ENCODE measurements at regions not wholly inside any gene's neighbourhood (a gene's known extent, or its start where the extent isn't known, plus 50 kb on each side); places are given as distances from the start of the nearest gene placed in this dataset.

DNA sequence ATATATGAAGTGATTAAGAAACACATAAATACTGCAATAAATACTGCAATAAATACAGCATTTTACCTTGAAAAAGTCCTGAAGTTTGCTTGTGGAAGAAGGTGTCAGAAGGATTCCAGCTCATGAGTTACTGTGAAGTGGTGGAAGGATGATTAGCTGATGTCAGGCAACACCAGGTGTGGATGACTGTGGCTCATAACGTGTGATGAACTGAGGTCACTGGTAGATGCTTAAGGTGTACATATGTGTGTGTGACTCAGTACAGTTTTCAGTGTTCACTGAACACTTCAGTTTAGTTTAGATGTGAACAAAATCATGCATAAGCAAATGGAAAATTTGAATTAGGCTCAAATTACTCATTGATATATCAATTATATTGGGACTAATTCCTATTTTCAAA is 1045.0 kb downstream of the NTRK3 start:
- no peaks in the 10 kb centered on the region for H3K4me1 ChIP-seq
- ATAC-seq, result no peak
- 44 to 72% methylated on average over 1 of the region's 1 CpG for WGBS, 2 donors (ENCODE audit: low coverage in 1 of 2)
- no peak overlapping the region for H3K4me3 ChIP-seq
- no peaks in the 10 kb centered on the region for H3K36me3 ChIP-seq
- no peaks in the 10 kb centered on the region for H3K9me3 ChIP-seq
- no peaks in the 10 kb centered on the region for H3K27me3 ChIP-seq
- no peak for TF ChIP-seq EP300 (IDR thresholded peaks at IDR 0.05)
- no peak for TF ChIP-seq POLR2AphosphoS5 (IDR thresholded peaks at IDR 0.05)
- no peak for TF ChIP-seq CTCF (IDR thresholded peaks at IDR 0.05)
- TF ChIP-seq POLR2A (IDR thresholded peaks at IDR 0.05), result no peak
- H3K27ac ChIP-seq, result no peak overlapping the region

DNA sequence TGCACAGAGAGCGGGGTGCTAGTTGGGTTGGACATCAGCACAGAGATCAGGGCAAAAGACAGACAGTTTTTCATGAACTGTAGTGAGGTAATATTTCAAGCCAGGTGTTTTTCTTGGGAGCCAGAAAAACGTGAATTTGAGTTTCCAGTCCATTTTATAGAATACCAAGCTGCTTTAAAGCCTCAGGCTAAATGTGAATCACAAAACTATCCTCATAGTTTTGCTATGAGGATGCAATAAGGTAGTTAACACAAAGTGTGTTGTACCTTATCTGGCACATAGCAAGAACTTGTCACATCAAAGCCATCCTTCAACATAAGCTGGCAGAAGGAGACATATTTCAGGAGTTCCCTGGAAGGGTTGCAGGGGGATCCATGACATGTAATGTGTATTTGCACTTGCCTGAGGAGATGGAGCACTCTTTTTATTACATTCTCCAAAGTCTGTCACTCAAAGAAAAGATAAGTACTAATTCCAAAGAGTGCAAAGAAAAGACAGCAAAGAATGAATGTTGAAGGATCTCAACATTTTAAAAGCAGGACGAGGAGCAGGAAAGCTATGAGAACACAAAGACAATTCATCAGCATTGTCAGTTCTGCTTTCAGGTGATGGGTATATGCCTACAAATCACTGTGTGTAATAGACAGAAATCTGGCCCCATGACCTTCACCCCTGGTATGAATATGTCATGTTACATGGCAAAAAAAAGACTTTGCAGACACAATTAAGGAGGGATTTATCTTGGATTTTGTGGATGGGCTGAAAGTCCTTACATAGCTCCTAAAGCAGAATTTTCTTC is 1046.4 kb downstream of the NTRK3 start:
- WGBS, 2 donors (ENCODE audit: low coverage in 1 of 2), result 40 to 62% methylated on average over 2 to 3 of the region's 3 CpGs
- ATAC-seq, result no peak
- Histone ChIP-seq H3K36me3 (no peaks in the 10 kb centered on the region), H3K9me3 (no peaks in the 10 kb centered on the region), H3K4me1 (no peaks in the 10 kb centered on the region), H3K27ac (no peak overlapping the region), H3K27me3 (no peaks in the 10 kb centered on the region), H3K4me3 (no peak overlapping the region)
- TF ChIP-seq POLR2A (IDR thresholded peaks at IDR 0.05), result no peak
- TF ChIP-seq CTCF (IDR thresholded peaks at IDR 0.05), result no peak
- no peak for TF ChIP-seq EP300 (IDR thresholded peaks at IDR 0.05)
- no peak for TF ChIP-seq POLR2AphosphoS5 (IDR thresholded peaks at IDR 0.05)

DNA sequence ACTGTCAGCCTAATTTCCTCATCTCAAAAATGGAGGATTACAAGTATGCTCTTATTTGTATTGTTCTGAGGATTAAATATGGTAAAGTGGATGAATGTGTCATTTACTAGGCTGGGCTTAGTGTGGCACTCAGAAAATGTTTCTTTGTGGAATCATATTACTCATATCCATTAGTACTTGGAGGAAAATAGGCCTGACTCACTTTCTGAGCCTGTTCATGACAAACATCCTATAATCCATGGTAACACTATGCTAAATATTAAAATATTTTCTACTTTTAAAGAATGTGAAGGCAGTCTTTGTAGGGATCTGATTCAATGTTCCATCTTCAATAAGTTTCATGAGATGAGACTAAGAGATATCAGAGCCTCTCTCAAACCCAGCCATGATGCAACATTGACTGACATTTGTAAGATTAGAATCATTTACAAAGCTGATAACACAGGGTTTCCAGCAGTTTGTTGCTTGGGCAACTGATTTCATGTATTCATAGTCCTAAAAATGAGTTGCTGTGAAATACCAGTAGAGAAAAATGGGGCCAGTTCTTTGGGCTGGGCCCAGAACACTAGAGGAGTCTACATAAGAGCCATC is 1048.5 kb downstream of the NTRK3 start:
- no peak for ATAC-seq
- Histone ChIP-seq H3K9me3 (no peaks in the 10 kb centered on the region), H3K27ac (no peak overlapping the region), H3K36me3 (no peaks in the 10 kb centered on the region), H3K27me3 (no peaks in the 10 kb centered on the region), H3K4me1 (no peaks in the 10 kb centered on the region), H3K4me3 (no peak overlapping the region)
- TF ChIP-seq POLR2A (IDR thresholded peaks at IDR 0.05) (no peak), EP300 (IDR thresholded peaks at IDR 0.05) (no peak), CTCF (IDR thresholded peaks at IDR 0.05) (no peak), POLR2AphosphoS5 (IDR thresholded peaks at IDR 0.05) (no peak)

DNA sequence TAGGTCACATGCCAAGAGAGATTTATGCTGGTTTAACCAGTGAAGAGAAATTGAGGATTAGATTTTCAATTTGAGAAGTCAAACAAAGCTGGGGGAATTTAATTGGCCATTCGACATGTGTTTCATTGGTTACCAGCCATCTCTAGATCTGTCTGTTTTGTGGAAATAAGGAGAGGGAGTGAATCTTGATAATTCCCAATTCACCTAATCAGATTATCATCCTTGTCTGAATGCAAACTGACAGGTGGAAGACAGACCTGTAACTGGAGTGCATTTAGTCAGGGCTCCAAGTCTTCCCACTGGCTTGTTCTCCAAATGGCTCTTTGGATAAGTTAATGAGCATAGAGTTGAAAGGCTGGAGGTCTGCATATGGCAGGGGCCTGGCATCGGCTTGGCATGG is 1049.3 kb downstream of the NTRK3 start:
- H3K27me3 ChIP-seq, result no peaks in the 10 kb centered on the region
- TF ChIP-seq EP300 (IDR thresholded peaks at IDR 0.05), result no peak
- no peak for TF ChIP-seq CTCF (IDR thresholded peaks at IDR 0.05)
- no peak for TF ChIP-seq POLR2A (IDR thresholded peaks at IDR 0.05)
- TF ChIP-seq POLR2AphosphoS5 (IDR thresholded peaks at IDR 0.05), result no peak
- no peaks in the 10 kb centered on the region for H3K36me3 ChIP-seq
- no peak for ATAC-seq
- no peak overlapping the region for H3K27ac ChIP-seq
- no peaks in the 10 kb centered on the region for H3K4me1 ChIP-seq
- H3K4me3 ChIP-seq, result no peak overlapping the region
- no peaks in the 10 kb centered on the region for H3K9me3 ChIP-seq
- WGBS, 2 donors (ENCODE audit: low coverage in 1 of 2), result 73 to 88% methylated on average over 1 to 2 of the region's 2 CpGs

DNA sequence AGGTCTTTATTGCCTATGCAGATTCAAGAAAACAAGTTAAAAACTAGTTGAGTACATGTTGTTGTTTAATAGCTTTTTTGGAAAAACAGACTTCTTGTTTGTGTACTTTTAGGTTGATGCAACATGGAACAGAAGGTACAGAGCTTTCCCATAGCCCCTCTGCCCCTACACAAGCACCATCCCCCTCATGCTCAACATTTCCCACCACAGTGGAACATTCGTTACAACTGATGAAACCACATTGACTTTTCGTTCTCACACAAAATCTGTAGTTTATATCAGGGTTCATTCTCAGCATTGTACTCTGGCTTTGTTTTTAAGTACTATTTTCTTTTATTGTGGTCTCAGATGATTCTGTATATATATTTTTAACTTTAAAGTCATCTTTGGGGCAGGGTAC is 1054.6 kb downstream of the NTRK3 start:
- no peaks in the 10 kb centered on the region for H3K4me1 ChIP-seq
- ATAC-seq, result no peak
- H3K36me3 ChIP-seq, result no peaks in the 10 kb centered on the region
- TF ChIP-seq EP300 (IDR thresholded peaks at IDR 0.05) (no peak), POLR2A (IDR thresholded peaks at IDR 0.05) (no peak), CTCF (IDR thresholded peaks at IDR 0.05) (no peak), POLR2AphosphoS5 (IDR thresholded peaks at IDR 0.05) (no peak)
- H3K9me3 ChIP-seq, result no peaks in the 10 kb centered on the region
- WGBS, 2 donors (ENCODE audit: low coverage in 1 of 2), result 84 to 85% methylated on average over 2 of the region's 2 CpGs
- no peaks in the 10 kb centered on the region for H3K27me3 ChIP-seq
- H3K27ac ChIP-seq, result no peak overlapping the region
- no peak overlapping the region for H3K4me3 ChIP-seq
